Gastroesophageal sphincter (tissue), 3 donors: ENCODE measurements at regions not wholly inside any gene's neighbourhood (a gene's known extent, or its start where the extent isn't known, plus 50 kb on each side); places are given as distances from the start of the nearest gene placed in this dataset.

Experiments used
- CTCF ChIP-seq, 4 experiments: fragments of 200-600 bp in 2 of 4; fragments of 450-650 bp in 2 of 4; sonication (generic) in 1 of 4; IDR thresholded peaks; one replicate each; pipeline ENCODE4 v1.5.1; 2017 to 2019; ENCODE audit warnings: antibody characterized with exemption in 4 of 4, mild to moderate bottlenecking in 2 of 4, moderate library complexity in 2 of 4
- EP300 ChIP-seq: sonication (generic); formaldehyde crosslinking; IDR thresholded peaks from one replicate; pipeline ENCODE4 v1.6.1; 2017; ENCODE audit warnings: antibody characterized with exemption, mild to moderate bottlenecking
- POLR2A ChIP-seq, 2 donors: fragments of 450-650 bp; IDR thresholded peaks; one replicate each; pipeline ENCODE4 v1.6.1; 2017; ENCODE audit warnings: antibody characterized with exemption in 2 of 2, mild to moderate bottlenecking in 2 of 2, moderate library complexity in 1 of 2
- POLR2AphosphoS5 ChIP-seq: sonication (generic); formaldehyde crosslinking; IDR thresholded peaks from one replicate; pipeline ENCODE4 v1.6.1; 2017; ENCODE audit warnings: antibody characterized with exemption

DNA sequence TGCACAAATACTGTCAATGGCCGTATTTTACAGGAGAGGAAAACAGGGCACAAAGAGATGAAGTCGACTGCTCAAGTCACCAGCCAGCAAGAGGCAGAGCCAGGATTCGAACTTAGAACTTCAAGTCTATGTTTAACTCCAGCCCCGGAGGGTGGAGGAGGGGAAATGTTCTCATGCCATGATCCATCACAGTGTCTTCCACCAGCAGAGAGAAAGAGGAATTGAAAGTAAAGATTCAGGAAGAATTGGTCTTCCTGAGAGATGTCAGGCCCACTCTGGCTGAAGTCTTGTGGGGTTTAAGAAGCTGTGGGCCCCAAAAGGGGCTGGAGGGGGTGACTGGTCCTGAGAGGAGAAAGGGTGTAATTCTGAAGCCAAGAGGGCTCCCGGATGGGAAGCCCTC lies 260.0 kb downstream of the TNS1 start:
- TF ChIP-seq CTCF (IDR thresholded peaks at IDR 0.05) (no peak), POLR2A (IDR thresholded peaks at IDR 0.05) (no peak), POLR2AphosphoS5 (no peak), EP300 (no peak)
